Cardiac septum (tissue), 1 donor: ENCODE measurements at regions not wholly inside any gene's neighbourhood (a gene's known extent, or its start where the extent isn't known, plus 50 kb on each side); places are given as distances from the start of the nearest gene placed in this dataset.

ENCODE experiments used
- DNase-seq: peaks from one replicate; pipeline ENCODE4 v3.0.0-alpha.2; 2020; ENCODE audit warnings: low spot score
- intact Hi-C: fragments of 100-400 bp; cut with DNase I; formaldehyde crosslinking; loops from one replicate; pipeline ENCODE4 v1.14.0; 2022
- donor health status: DM: no; HTN: no; CAD: no.

DNA sequence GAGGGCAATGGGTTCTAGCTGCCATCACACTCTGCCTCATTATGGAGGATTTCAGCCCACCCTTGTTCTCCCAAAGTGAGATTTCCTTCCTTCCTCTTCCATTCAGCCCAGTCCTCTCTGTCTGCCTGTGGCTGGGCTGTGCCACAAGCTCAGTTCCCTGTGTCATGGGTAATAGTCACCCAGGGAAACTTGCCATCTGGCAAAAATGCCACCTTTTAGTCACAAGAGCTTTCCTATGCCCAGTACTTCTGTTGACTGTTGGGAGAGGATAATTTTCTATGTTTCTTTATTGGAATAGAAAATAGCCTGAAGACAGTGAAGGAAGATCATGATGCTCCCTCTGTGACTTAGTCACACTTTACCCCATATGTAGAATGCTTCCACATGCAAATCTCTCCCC, 71.4 kb downstream of the TLR4 start:
- no peak for DNase-seq
- intact Hi-C loops: no loop called here

- no peak for DNase-seq
- intact Hi-C loops: no loop called here
Observed at GRCh38 chr9:117777823-117778222, 73.6 kb downstream of the TLR4 start.

GRCh38 chr9:117779760-117780159, 75.6 kb downstream of the TLR4 start:
- intact Hi-C loops: loop anchor here (10.0 kb wide), 1 partner anchor 1585 kb away; the partner anchor contains the start of gene BRINP1
- no peak for DNase-seq

- intact Hi-C loops: loop anchor here (10.0 kb wide), 1 partner anchor 1582 kb away; the partner anchor contains the start of gene BRINP1
- DNase-seq: no peak
Observed at GRCh38 chr9:117782931-117783788, 79.0 kb downstream of the TLR4 start.

DNA sequence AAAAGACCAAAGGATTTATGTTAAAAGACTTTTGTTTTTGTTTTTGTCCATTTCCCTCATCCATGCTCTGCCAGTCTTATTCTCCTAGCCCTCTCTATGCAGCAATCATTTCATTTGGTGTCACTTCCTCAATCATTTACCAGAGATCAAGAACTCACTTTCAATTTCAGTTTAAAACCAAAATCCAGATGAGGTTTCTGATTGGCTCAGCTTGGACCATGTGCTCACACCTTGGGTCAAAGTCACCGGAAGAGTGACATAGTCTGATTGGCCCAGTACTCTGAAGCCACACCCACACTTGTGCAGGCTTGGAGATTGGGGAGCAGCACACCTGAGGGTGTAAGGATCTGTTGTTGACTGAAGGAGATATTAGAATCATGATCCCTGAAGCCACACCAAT, 79.6 kb downstream of the TLR4 start:
- intact Hi-C loops: loop anchor here (10.0 kb wide), 1 partner anchor 1581 kb away; the partner anchor contains the start of gene BRINP1
- DNase-seq: no peak

GRCh38 chr9:117784996-117785395, 80.8 kb downstream of the TLR4 start:
- no peak for DNase-seq
- intact Hi-C loops: loop anchor here (10.0 kb wide), 1 partner anchor 1580 kb away; the partner anchor contains the start of gene BRINP1

DNA sequence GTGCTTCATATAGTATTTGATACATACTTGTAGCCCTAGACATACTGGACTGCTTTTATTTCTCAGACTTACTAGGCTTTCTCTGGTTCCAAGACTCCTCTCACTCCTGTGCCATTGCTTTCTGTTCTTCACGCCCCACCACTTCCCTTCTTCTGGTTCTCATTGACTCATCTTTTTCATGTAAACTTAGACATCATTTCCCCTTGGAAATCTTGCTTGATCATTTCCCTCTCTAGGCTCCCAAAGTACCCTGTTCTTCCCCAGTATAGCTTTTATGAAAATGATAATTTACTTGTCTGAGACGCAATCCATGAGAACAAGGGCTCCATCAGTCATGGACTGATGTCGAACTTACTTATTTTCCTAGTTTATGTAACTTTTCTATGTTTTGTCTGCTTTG, 83.5 kb downstream of the TLR4 start:
- DNase-seq: no peak
- intact Hi-C loops: loop anchor here (10.0 kb wide), 1 partner anchor 1577 kb away; the partner anchor contains the start of gene BRINP1

GRCh38 chr9:117795271-117795670, 91.1 kb downstream of the TLR4 start:
- DNase-seq: no peak
- intact Hi-C loops: no loop called here

DNA sequence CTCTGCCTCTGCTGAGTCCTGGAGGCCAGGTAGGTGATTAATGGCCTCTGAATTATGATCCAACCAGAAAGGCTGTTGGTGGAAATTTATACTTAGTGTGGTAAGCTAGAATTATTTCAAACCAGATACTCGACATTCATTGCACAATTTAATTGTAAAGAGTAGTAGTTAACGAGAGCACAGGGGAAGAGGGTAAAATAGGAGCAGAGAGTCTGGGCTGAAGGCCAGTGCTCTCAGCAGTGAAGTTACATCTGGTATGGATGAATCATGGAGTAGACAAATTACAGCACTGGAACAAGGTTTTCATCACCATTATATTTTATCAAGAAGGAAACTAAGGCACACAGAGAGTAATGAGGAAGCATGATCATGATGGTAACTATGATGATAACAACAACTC, 92.5 kb downstream of the TLR4 start:
- no peak for DNase-seq
- intact Hi-C loops: no loop called here

DNA sequence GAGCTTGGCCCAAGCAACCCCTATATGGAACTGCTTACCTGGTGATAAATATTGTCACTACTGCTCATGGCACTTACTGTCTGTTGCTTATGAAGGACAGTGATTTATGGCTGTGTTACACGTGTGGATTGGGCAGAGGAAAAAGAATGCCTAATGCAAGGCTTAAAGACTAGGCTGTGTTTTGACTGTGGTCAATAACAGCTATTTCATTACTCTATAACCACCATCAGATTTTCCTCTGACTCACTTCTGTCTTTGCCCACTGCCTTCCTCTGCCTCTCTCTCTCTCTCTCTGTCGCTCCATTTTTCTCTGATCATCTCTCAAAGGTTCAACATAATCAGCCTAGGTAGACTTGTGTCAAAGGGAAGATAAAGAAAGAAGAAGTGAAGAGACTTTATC, 96.2 kb downstream of the TLR4 start:
- no peak for DNase-seq
- intact Hi-C loops: no loop called here

DNA sequence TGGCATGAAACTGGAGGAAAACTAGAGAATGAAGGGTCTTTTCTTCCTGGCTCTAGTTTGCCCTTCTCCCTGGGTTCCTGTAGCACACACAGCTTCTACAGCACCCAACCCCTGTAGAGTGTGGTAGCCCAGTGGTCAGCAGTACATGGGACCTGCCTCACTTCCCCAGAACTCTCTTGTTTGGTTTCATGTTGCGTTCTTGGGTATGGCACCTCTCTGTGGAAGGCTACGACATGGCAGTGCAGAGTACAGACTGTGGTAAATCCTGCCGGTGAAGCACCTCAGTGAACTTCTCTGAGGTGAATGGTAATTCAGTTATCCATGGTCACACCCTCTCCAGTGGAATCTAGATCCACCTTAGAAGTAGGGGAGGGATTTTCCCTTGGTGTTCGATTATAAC, 105.5 kb downstream of the TLR4 start:
- DNase-seq: no peak
- intact Hi-C loops: no loop called here

- DNase-seq: no peak
- intact Hi-C loops: no loop called here
Observed at GRCh38 chr9:117815315-117815714, 111.1 kb downstream of the TLR4 start.

- DNase-seq: no peak
- intact Hi-C loops: no loop called here
Observed at GRCh38 chr9:117815948-117816347, 111.7 kb downstream of the TLR4 start.

GRCh38 chr9:117821954-117822353, 117.8 kb downstream of the TLR4 start:
- intact Hi-C loops: no loop called here
- DNase-seq: no peak

GRCh38 chr9:117823576-117823975, 119.4 kb downstream of the TLR4 start:
- intact Hi-C loops: no loop called here
- no peak for DNase-seq

DNA sequence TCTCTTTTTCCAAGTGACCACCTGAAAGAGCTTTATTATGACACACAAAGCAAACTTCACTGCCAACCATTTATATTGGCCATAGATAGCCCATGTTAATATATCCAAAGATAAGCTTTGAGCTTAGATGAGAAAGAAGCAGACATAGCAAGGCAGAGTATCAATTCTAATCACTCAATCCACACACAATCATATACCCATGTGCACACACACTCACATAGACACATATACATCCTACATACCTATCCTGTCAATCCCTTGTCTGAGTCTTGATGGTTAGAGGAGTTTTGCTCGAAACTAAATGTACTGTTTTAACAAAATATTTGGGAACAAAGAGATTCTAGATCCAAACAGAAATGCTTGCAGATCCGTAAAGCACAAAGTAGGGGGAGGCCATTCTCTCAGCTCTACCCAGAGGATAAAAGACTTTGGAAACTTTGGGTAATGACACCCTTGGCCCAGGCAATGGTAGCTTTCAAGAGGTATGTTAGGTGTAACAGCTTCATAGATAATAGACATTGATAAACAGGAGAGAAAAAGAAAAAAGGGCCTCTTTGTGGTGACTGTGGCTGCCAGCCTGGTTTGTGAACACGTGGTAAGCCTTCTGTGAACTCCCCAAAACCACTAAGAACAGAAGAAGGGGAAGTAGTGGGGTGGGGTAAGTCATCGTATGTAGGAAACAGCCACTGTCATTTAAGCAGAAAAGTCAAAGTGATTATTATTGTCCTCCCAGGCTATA, 121.6 kb downstream of the TLR4 start:
- no peak for DNase-seq
- intact Hi-C loops: no loop called here

DNA sequence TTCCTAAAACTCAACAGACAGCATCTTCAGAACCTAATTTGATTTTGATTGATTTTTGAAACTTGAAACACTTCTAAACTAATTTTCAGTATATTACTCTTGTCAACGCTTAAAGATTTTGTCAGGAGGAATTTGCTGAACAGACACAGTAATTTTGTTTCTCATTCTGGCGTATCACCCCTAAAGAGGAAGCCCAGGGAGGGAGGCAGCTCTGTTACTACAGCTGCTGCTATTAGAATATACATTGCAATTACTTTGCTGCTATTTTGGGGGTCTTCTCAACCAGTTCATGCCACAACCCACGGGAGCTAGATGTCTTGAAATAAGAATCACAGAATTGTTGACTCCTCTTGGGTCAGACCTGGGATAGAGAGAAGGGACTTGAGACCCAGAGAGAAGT, 122.6 kb downstream of the TLR4 start:
- no peak for DNase-seq
- intact Hi-C loops: no loop called here

DNA sequence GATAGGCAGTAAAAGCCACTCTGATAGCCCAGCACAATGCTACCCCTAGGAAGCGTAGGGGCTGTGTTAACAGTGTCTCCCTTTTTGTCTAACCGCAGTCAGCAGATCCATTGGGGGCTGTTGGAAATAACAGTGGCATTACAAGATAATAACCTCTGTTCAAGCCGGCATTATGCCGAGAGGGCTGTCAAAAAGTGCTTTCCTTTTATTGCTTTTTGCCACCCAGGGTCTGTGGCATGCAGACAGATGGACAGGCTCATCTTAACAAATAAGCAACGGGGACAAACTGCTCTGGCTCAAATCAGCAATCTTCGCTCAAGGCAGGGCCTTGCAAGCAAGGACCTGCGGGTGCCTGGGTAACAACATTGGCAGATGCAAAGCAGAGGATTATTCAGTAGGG, 123.3 kb downstream of the TLR4 start:
- no peak for DNase-seq
- intact Hi-C loops: no loop called here

GRCh38 chr9:117828466-117828865, 124.3 kb downstream of the TLR4 start:
- no peak for DNase-seq
- intact Hi-C loops: no loop called here

- intact Hi-C loops: no loop called here
- DNase-seq: no peak
Observed at GRCh38 chr9:117835798-117836197, 131.6 kb downstream of the TLR4 start.

DNA sequence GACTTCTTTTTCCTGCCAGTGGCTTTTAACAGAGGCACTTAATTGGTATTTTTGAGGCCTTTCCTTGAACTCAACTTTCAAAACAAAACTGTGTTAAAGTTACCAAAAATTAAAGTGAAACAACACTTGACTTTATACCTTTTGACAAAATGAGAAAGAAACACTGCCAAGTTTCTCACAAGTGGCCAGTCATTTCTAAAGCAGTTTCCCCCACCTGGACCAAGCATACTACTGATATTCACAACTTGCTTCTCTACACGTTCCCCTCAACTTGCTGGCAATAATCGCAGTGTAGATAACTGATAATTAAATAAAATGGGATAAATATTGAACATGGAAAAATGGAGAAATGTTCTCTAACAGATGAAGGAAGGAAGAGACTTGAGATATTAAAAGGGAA, 135.7 kb downstream of the TLR4 start:
- intact Hi-C loops: no loop called here
- DNase-seq: no peak
